Keratinocyte (primary cell): ENCODE measurements at regions not wholly inside any gene's neighbourhood (a gene's known extent, or its start where the extent isn't known, plus 50 kb on each side); places are given as distances from the start of the nearest gene placed in this dataset.

ENCODE experiments used
- EZH2 ChIP-seq: IDR thresholded peaks from one replicate; pipeline ENCODE4 v1.6.1; 2012; ENCODE audit warnings: inconsistent platforms, mild to moderate bottlenecking, low read length, moderate library complexity
- TF ChIP-seq, protein P1 (sequence below), 3 experiments: IDR thresholded peaks in 1 of 3; conservative IDR thresholded peaks in 1 of 3; optimal IDR thresholded peaks in 1 of 3; 2 replicates in 2 of 3; 3 replicates in 1 of 3; pipeline versions ENCODE3 to v1.5.1; 2011; ENCODE audit warnings: low read length in 3 of 3, mild to moderate bottlenecking in 3 of 3, moderate library complexity in 2 of 3, control low read depth in 1 of 3, inconsistent platforms in 1 of 3; ENCODE audit not compliant: insufficient read depth in 2 of 3; ENCODE audit errors: extremely low read depth in 1 of 3

- TF ChIP-seq, protein P1, sequence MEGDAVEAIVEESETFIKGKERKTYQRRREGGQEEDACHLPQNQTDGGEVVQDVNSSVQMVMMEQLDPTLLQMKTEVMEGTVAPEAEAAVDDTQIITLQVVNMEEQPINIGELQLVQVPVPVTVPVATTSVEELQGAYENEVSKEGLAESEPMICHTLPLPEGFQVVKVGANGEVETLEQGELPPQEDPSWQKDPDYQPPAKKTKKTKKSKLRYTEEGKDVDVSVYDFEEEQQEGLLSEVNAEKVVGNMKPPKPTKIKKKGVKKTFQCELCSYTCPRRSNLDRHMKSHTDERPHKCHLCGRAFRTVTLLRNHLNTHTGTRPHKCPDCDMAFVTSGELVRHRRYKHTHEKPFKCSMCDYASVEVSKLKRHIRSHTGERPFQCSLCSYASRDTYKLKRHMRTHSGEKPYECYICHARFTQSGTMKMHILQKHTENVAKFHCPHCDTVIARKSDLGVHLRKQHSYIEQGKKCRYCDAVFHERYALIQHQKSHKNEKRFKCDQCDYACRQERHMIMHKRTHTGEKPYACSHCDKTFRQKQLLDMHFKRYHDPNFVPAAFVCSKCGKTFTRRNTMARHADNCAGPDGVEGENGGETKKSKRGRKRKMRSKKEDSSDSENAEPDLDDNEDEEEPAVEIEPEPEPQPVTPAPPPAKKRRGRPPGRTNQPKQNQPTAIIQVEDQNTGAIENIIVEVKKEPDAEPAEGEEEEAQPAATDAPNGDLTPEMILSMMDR (optimal IDR thresholded peaks at IDR 0.05 in 1 of 3, IDR thresholded peaks at IDR 0.05 in 1 of 3, conservative IDR thresholded peaks at IDR 0.05 in 1 of 3; ENCODE audit: extremely low read depth in 1 of 3, insufficient read depth in 2 of 3, low read length in 3 of 3): no peak
- TF ChIP-seq EZH2: no peak
Measured at GRCh38 chr9:100933656-100934055, 94.9 kb upstream of the PLPPR1 start.
